HEK293 (cell line): ENCODE measurements at regions not wholly inside any gene's neighbourhood (a gene's known extent, or its start where the extent isn't known, plus 50 kb on each side); places are given as distances from the start of the nearest gene placed in this dataset.
"Not testable (repeated sequence)": the region's sequence is repeated elsewhere in the genome, so short reads cannot be mapped to it uniquely, and the experiment has no call there.

Experiments
- CTCF ChIA-PET: fragments of 350-600 bp; formaldehyde crosslinking; extraction: SDS; loops from one replicate; lab custom pipeline; 2021; ENCODE audit warnings: antibody characterized with exemption; lab: Yijun Ruan, JAX
- POLR2A ChIA-PET: fragments of 300-600 bp; formaldehyde crosslinking; extraction: SDS; loops from one replicate; lab custom pipeline; 2020; ENCODE audit warnings: antibody characterized with exemption, inconsistent platforms; lab: Yijun Ruan, JAX
- H3K27ac ChIP-seq: fragments of 200-500 bp; sonication (Bioruptor generic); 2 replicates; pipeline ENCODE4 v1.5.1; 2014; ENCODE audit warnings: low read depth, low read length, control low read depth, inconsistent platforms; ENCODE audit errors: extremely low read depth
- H3K36me3 ChIP-seq, 2 experiments: fragments of 200-500 bp in 1 of 2; sonication (Bioruptor generic) in 1 of 2; 1 replicate in 1 of 2; 2 replicates in 1 of 2; pipeline ENCODE4 v1.5.1; 2014 to 2017; ENCODE audit warnings: inconsistent platforms in 2 of 2, low read length in 2 of 2; ENCODE audit not compliant: control insufficient read depth in 2 of 2, insufficient read depth in 1 of 2
- H3K4me1 ChIP-seq: fragments of 200-500 bp; sonication (Bioruptor generic); 2 replicates; pipeline ENCODE4 v1.5.1; 2014; ENCODE audit warnings: mild to moderate bottlenecking, low read length, inconsistent platforms; ENCODE audit not compliant: control insufficient read depth, insufficient read depth
- H3K4me3 ChIP-seq: 2 replicates; pipeline ENCODE4 v1.5.1; 2011; ENCODE audit warnings: low read depth, mild to moderate bottlenecking, control low read depth, low read length, moderate library complexity
- H3K9me3 ChIP-seq: fragments of 200-500 bp; sonication (Bioruptor generic); 2 replicates; pipeline ENCODE4 v1.5.1; 2014; ENCODE audit warnings: low read depth, low read length, inconsistent platforms; ENCODE audit not compliant: control insufficient read depth, insufficient read depth
- GFI1B ChIP-seq: fragments of 450-650 bp; formaldehyde crosslinking; IDR thresholded peaks from 2 replicates; pipeline ENCODE4 v1.5.1; 2016; ENCODE audit warnings: missing biosample characterization, missing genetic modification characterization
- HOXA7 ChIP-seq: sonication (generic); formaldehyde crosslinking; IDR thresholded peaks from 2 replicates; pipeline ENCODE4 v1.8.1; 2022; ENCODE audit warnings: missing genetic modification reagents, borderline replicate concordance
- KLF16 ChIP-seq: fragments of 450-650 bp; formaldehyde crosslinking; IDR thresholded peaks from 2 replicates; pipeline ENCODE4 v1.5.1; 2017; ENCODE audit warnings: missing biosample characterization, missing genetic modification characterization
- OSR2 ChIP-seq: fragments of 450-650 bp; formaldehyde crosslinking; IDR thresholded peaks from 2 replicates; pipeline ENCODE4 v1.5.1; 2016; ENCODE audit warnings: missing biosample characterization, missing genetic modification characterization
- SETDB1 ChIP-seq: IDR thresholded peaks from one replicate; pipeline ENCODE4 v1.6.1; 2017; ENCODE audit warnings: mild to moderate bottlenecking, low read length, moderate library complexity, mixed read lengths; ENCODE audit not compliant: insufficient read length
- ZFP41 ChIP-seq: fragments of 450-650 bp; formaldehyde crosslinking; IDR thresholded peaks from 2 replicates; pipeline ENCODE4 v1.5.1; 2016; ENCODE audit warnings: missing biosample characterization, missing genetic modification characterization, borderline replicate concordance
- ZNF121 ChIP-seq: fragments of 450-650 bp; formaldehyde crosslinking; IDR thresholded peaks from 2 replicates; pipeline ENCODE4 v1.5.1; 2016; ENCODE audit warnings: missing biosample characterization, missing genetic modification characterization
- ZNF248 ChIP-seq: fragments of 450-650 bp; formaldehyde crosslinking; IDR thresholded peaks from 2 replicates; pipeline ENCODE4 v1.5.1; 2017; ENCODE audit warnings: missing biosample characterization, missing genetic modification characterization
- ZNF274 ChIP-seq, 2 experiments: fragments of 200-500 bp in 1 of 2; fragments of 450-650 bp in 1 of 2; sonication (Bioruptor generic) in 1 of 2; formaldehyde crosslinking in 1 of 2; IDR thresholded peaks; 2 replicates each; pipeline versions ENCODE4 v1.5.1 to v1.6.1; 2014 to 2016; ENCODE audit warnings: borderline replicate concordance in 1 of 2, inconsistent platforms in 1 of 2, low read length in 1 of 2, missing biosample characterization in 1 of 2, missing genetic modification characterization in 1 of 2
- ZNF350 ChIP-seq: fragments of 450-650 bp; formaldehyde crosslinking; IDR thresholded peaks from 2 replicates; pipeline ENCODE4 v1.5.0; 2017; ENCODE audit warnings: missing biosample characterization, mild to moderate bottlenecking, missing genetic modification characterization
- ZNF423 ChIP-seq: fragments of 450-650 bp; formaldehyde crosslinking; IDR thresholded peaks from 2 replicates; pipeline ENCODE4 v1.5.1; 2016; ENCODE audit warnings: missing biosample characterization, missing genetic modification characterization
- ZNF530 ChIP-seq: fragments of 450-650 bp; formaldehyde crosslinking; IDR thresholded peaks from 2 replicates; pipeline ENCODE4 v1.5.1; 2016; ENCODE audit warnings: low read depth, missing biosample characterization, missing genetic modification characterization
- ZNF610 ChIP-seq: fragments of 450-650 bp; formaldehyde crosslinking; IDR thresholded peaks from 2 replicates; pipeline ENCODE4 v1.5.1; 2016; ENCODE audit warnings: missing biosample characterization, missing genetic modification characterization, borderline replicate concordance
- ZNF654 ChIP-seq: fragments of 450-650 bp; formaldehyde crosslinking; IDR thresholded peaks from 2 replicates; pipeline ENCODE4 v1.5.1; 2016; ENCODE audit warnings: low read depth, missing biosample characterization, missing genetic modification characterization
- ZNF677 ChIP-seq: fragments of 450-650 bp; IDR thresholded peaks from 2 replicates; pipeline ENCODE4 v1.5.0; 2018; ENCODE audit warnings: missing biosample characterization, mild to moderate bottlenecking, missing genetic modification characterization, moderate library complexity
- ZNF776 ChIP-seq: fragments of 450-650 bp; formaldehyde crosslinking; IDR thresholded peaks from 2 replicates; pipeline ENCODE4 v1.5.0; 2017; ENCODE audit warnings: missing biosample characterization, missing genetic modification characterization, borderline replicate concordance
- ZSCAN23 ChIP-seq: fragments of 450-650 bp; formaldehyde crosslinking; IDR thresholded peaks from 2 replicates; pipeline ENCODE4 v1.5.1; 2016; ENCODE audit warnings: missing biosample characterization, missing genetic modification characterization
- TF ChIP-seq, protein P1 (sequence below): fragments of 450-650 bp; formaldehyde crosslinking; IDR thresholded peaks from 2 replicates; pipeline ENCODE4 v1.5.1; 2016; ENCODE audit warnings: missing biosample characterization, missing genetic modification characterization, low read depth
- TF ChIP-seq, protein P2 (sequence below): fragments of 450-650 bp; formaldehyde crosslinking; IDR thresholded peaks from 2 replicates; pipeline ENCODE4 v1.5.0; 2017; ENCODE audit warnings: missing biosample characterization, missing genetic modification characterization, borderline replicate concordance
- TF ChIP-seq, protein P3 (sequence below): fragments of 450-650 bp; formaldehyde crosslinking; IDR thresholded peaks from 2 replicates; pipeline ENCODE4 v1.5.1; 2017; ENCODE audit warnings: missing biosample characterization, missing genetic modification characterization
- TF ChIP-seq, protein P4 (sequence below): fragments of 450-650 bp; formaldehyde crosslinking; IDR thresholded peaks from 2 replicates; pipeline ENCODE4 v1.5.1; 2017; ENCODE audit warnings: missing biosample characterization, missing genetic modification characterization
- TF ChIP-seq, protein P5 (sequence below): fragments of 450-650 bp; formaldehyde crosslinking; IDR thresholded peaks from 2 replicates; pipeline ENCODE4 v1.5.1; 2016; ENCODE audit warnings: missing biosample characterization, missing genetic modification characterization
- TF ChIP-seq, protein P6 (sequence below): fragments of 450-650 bp; formaldehyde crosslinking; IDR thresholded peaks from 2 replicates; pipeline ENCODE4 v1.5.1; 2016; ENCODE audit warnings: missing biosample characterization, missing genetic modification characterization

- H3K4me3 ChIP-seq, H3K27ac ChIP-seq, H3K9me3 ChIP-seq, H3K36me3 ChIP-seq, H3K4me1 ChIP-seq: not testable (repeated sequence)
- peak; percentile 31; the same call in 1 of the 2 replicates for TF ChIP-seq ZNF654 (tag by site-specific recombination)
- TF ChIP-seq ZNF121, result peak; percentile 43; the same call in 1 of the 2 replicates
- ChIA-PET CTCF (interaction anchor here (0.7 to 1.8 kb wide), 3 partner anchors 13 to 169 kb away, joined by 3 to 10 read pairs (median 3); no protein-coding TSS in a partner anchor), POLR2A (interaction anchor here (0.8 kb wide), 1 partner anchor 12 kb away, joined by 3 read pairs; no protein-coding TSS in a partner anchor)
Observed at GRCh38 chr6:113689620-113690019, 167.5 kb upstream of the MARCKS start.

DNA sequence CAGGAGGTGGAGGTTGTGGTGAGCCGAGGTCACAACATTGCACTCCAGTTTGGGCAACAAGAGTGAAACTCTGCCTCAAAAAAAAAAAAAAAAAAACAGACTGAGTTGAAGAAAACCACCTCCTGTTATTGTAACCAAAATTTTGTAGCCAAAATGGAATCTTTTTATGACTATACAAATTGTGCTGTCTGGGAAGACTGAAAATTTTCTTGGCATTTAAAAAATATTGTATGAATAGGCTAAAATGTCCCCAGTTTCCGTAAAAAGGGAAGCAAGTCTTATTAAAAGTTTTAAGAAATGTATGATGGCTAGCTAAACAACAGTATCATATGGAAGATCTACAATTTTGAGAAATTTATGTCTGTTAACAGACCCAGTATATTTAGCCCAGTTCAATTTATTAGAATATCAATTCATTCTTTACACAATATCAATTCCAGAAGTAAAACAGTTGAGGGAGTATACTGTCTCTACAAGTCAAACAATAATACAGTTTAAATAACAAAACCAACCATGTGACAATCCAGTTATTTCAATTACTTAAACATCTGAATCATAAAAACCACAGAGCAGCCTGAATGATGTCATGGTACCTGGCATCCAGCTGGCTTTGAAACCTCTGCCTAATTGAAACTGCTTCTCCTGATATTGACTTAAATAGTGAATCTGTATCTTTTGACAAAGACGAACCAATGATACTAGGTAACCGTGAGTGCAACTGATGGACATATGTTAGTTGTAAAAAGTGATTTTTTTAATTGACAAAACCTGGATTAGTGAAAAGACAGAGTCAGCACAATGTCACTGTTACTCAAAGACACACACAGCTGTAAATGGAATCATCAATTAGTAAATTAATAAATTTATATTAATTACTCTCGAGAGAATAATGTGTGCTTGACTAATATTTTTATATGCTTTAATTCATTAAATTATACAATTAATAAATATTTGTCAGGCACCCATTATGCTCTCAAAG, 166.6 kb upstream of the MARCKS start:
- ChIA-PET CTCF (interaction anchor here (0.6 to 1.3 kb wide), 5 partner anchors 43 to 1420 kb away, joined by 3 to 7 read pairs (median 3); no protein-coding TSS in a partner anchor), POLR2A (interaction anchor here (0.8 to 1.1 kb wide), 2 partner anchors 11 to 168 kb away, joined by 3 to 7 read pairs; no protein-coding TSS in a partner anchor)
- Histone ChIP-seq H3K9me3 (no peaks in the 10 kb centered on the region), H3K4me1 (no peaks in the 10 kb centered on the region; the same call in 1 of the 2 replicates), H3K36me3 (no peaks in the 10 kb centered on the region), H3K4me3 (no peak overlapping the region), H3K27ac (no peak overlapping the region)
- TF ChIP-seq, protein P1, sequence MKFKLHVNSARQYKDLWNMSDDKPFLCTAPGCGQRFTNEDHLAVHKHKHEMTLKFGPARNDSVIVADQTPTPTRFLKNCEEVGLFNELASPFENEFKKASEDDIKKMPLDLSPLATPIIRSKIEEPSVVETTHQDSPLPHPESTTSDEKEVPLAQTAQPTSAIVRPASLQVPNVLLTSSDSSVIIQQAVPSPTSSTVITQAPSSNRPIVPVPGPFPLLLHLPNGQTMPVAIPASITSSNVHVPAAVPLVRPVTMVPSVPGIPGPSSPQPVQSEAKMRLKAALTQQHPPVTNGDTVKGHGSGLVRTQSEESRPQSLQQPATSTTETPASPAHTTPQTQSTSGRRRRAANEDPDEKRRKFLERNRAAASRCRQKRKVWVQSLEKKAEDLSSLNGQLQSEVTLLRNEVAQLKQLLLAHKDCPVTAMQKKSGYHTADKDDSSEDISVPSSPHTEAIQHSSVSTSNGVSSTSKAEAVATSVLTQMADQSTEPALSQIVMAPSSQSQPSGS (tag by site-specific recombination), result peak; percentile 83
- TF ChIP-seq ZNF776 (tag by site-specific recombination), result no peak
- no peak for TF ChIP-seq ZNF274 (IDR thresholded peaks at IDR 0.05; ENCODE audit: low read length)
- TF ChIP-seq ZNF274 (tag by site-specific recombination; IDR thresholded peaks at IDR 0.05; ENCODE audit: borderline replicate concordance), result no peak
- no peak for TF ChIP-seq ZNF248 (tag by site-specific recombination)
- no peak for TF ChIP-seq ZNF677 (tag by site-specific recombination)
- no peak for TF ChIP-seq ZNF610 (tag by site-specific recombination)
- TF ChIP-seq, protein P2, sequence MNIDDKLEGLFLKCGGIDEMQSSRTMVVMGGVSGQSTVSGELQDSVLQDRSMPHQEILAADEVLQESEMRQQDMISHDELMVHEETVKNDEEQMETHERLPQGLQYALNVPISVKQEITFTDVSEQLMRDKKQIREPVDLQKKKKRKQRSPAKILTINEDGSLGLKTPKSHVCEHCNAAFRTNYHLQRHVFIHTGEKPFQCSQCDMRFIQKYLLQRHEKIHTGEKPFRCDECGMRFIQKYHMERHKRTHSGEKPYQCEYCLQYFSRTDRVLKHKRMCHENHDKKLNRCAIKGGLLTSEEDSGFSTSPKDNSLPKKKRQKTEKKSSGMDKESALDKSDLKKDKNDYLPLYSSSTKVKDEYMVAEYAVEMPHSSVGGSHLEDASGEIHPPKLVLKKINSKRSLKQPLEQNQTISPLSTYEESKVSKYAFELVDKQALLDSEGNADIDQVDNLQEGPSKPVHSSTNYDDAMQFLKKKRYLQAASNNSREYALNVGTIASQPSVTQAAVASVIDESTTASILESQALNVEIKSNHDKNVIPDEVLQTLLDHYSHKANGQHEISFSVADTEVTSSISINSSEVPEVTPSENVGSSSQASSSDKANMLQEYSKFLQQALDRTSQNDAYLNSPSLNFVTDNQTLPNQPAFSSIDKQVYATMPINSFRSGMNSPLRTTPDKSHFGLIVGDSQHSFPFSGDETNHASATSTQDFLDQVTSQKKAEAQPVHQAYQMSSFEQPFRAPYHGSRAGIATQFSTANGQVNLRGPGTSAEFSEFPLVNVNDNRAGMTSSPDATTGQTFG (tag by site-specific recombination), result no peak
- no peak for TF ChIP-seq ZNF423
- TF ChIP-seq ZNF530 (tag by site-specific recombination), result no peak
- peak; percentile 65; the same call in 1 of the 2 replicates for TF ChIP-seq GFI1B (tag by site-specific recombination)
- no peak for TF ChIP-seq ZSCAN23 (tag by site-specific recombination)
- TF ChIP-seq, protein P3, sequence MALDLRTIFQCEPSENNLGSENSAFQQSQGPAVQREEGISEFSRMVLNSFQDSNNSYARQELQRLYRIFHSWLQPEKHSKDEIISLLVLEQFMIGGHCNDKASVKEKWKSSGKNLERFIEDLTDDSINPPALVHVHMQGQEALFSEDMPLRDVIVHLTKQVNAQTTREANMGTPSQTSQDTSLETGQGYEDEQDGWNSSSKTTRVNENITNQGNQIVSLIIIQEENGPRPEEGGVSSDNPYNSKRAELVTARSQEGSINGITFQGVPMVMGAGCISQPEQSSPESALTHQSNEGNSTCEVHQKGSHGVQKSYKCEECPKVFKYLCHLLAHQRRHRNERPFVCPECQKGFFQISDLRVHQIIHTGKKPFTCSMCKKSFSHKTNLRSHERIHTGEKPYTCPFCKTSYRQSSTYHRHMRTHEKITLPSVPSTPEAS, result no peak
- TF ChIP-seq, protein P4, sequence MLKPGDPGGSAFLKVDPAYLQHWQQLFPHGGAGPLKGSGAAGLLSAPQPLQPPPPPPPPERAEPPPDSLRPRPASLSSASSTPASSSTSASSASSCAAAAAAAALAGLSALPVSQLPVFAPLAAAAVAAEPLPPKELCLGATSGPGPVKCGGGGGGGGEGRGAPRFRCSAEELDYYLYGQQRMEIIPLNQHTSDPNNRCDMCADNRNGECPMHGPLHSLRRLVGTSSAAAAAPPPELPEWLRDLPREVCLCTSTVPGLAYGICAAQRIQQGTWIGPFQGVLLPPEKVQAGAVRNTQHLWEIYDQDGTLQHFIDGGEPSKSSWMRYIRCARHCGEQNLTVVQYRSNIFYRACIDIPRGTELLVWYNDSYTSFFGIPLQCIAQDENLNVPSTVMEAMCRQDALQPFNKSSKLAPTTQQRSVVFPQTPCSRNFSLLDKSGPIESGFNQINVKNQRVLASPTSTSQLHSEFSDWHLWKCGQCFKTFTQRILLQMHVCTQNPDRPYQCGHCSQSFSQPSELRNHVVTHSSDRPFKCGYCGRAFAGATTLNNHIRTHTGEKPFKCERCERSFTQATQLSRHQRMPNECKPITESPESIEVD (tag by site-specific recombination), result no peak
- TF ChIP-seq OSR2, result peak; percentile 56; the same call in 1 of the 2 replicates
- TF ChIP-seq HOXA7 (CRISPR knock-in tag), result no peak
- no peak for TF ChIP-seq KLF16
- TF ChIP-seq ZFP41, result no peak
- no peak for TF ChIP-seq SETDB1
- TF ChIP-seq ZNF350 (tag by site-specific recombination), result no peak
- TF ChIP-seq, protein P5, sequence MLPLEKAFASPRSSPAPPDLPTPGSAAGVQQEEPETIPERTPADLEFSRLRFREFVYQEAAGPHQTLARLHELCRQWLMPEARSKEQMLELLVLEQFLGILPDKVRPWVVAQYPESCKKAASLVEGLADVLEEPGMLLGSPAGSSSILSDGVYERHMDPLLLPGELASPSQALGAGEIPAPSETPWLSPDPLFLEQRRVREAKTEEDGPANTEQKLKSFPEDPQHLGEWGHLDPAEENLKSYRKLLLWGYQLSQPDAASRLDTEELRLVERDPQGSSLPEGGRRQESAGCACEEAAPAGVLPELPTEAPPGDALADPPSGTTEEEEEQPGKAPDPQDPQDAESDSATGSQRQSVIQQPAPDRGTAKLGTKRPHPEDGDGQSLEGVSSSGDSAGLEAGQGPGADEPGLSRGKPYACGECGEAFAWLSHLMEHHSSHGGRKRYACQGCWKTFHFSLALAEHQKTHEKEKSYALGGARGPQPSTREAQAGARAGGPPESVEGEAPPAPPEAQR (tag by site-specific recombination), result no peak
- TF ChIP-seq, protein P6, sequence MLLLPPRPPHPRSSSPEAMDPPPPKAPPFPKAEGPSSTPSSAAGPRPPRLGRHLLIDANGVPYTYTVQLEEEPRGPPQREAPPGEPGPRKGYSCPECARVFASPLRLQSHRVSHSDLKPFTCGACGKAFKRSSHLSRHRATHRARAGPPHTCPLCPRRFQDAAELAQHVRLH (tag by site-specific recombination), result no peak
